NOMO-1 treated with DMSO at 0.1 percent for 48 hours (cell line): ENCODE measurements at regions not wholly inside any gene's neighbourhood (a gene's known extent, or its start where the extent isn't known, plus 50 kb on each side); places are given as distances from the start of the nearest gene placed in this dataset.

Source experiments
- DNase-seq: peaks from one replicate; lab custom pipeline; 2025; ENCODE audit not compliant: unreplicated experiment; lab: John Stamatoyannopoulos, UW

DNA sequence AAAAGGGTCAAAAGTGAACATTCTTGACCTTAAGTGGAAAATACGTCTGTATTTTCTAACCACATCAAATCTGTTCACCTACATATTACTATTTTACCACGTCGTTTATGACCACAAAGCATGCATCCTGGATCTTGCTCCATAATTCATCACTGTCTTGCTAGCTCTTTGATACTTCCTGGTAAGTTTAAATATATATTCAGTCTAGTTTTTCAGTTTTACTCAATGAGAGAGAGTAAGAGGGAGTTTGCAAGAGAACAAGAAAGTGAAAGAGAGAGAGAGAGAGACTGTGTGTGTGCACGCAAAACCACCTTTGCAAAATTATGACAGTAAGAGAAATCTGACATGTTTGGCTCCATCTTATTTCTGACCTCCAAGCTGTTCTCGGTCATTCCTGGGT is 173.7 kb upstream of the GALNTL6 start:
- no peak for DNase-seq

DNA sequence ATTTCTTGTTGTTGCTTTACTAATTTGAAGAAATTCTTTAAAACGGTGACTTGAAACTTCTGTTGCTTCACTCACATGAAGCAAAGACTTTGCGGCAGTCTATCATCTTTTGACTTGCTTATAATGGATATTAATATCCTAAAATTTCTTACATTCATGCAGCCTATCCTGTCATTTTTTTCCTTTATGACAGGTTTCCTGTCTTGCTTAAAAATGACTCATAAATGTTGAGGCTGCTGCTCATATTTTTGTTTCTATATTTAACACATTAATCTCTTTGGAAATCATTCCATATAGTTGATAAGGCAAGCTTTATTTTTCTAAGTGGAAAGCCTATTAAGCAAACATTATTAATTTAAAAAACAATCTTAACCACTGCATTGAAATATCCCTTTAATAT is 176.6 kb upstream of the GALNTL6 start:
- DNase-seq: no peak

DNA sequence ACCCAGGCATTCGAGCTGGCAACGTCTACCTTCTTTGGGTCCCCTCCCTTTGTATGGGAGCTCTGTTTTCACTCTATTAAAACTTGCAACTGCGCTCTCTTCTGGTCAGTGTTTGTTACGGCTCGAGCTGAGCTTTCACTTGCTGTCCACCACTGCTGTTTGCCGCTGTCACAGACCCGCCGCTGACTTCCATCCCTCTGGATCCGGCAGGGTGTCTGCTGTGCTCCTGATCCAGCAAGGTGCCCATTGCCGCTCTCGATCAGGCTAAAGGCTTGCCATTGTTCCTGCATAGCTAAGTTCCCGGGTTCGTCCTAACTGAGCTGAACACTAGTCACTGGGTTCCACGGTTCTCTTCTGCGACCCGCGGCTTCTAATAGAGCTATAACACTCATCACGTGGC is 183.5 kb upstream of the GALNTL6 start:
- no peak for DNase-seq

DNA sequence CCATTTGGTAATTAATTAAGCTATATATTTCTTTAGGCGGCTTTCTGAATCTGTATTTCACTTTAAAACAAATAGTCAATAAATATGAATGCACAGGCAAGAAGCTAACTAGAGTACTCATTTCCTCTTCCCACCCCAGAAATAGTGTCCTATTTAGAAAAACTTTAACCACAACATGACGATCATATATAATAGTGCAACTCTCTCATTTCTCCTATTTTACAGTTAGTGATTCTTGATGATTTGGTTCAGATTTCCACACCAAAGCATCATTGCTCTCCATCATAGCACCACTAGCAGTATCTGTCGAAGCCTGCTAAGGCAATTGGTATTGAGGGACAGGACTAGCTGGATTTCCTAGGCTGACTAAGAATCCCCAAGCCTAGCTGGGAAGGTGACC is 184.0 kb upstream of the GALNTL6 start:
- DNase-seq: peak; percentile 78

DNA sequence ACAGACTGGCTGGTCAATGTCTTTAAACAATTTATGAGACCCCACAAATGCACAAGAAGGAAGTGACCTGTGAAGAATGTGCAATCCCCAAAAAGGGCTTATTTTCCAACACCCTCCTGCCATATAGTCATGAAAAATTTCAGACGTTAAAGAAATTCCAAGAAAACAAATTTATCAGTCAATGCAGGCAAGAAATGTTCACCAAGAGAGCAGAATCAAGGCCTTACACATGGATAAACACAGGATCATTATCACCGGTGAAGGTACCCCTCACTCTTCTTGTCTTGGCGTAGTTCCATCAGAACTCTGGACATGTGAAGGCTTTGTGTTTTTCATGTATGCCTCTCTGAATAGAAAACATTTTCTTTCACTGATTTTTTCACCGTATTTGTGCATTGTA is 186.7 kb upstream of the GALNTL6 start:
- no peak for DNase-seq

DNA sequence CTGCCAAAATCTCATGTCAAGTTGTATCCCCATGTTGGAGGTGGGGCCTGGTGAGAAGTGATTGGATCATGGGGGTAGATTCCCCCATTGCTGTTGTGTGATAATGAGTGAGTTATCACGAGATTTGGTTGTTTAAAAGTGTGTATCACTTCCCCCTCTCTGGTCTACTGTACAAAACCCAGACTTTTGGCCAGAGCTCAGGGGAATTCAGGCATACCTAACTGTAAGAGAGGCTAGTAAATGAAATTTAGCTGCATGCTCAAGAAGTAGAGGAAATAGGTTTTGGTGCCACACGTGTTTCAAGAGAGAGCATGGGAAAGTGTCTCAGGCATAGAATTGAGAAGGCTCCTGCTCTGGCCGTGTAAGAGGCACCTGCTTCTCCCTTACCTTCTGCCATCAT is 190.5 kb upstream of the GALNTL6 start:
- DNase-seq: no peak

DNA sequence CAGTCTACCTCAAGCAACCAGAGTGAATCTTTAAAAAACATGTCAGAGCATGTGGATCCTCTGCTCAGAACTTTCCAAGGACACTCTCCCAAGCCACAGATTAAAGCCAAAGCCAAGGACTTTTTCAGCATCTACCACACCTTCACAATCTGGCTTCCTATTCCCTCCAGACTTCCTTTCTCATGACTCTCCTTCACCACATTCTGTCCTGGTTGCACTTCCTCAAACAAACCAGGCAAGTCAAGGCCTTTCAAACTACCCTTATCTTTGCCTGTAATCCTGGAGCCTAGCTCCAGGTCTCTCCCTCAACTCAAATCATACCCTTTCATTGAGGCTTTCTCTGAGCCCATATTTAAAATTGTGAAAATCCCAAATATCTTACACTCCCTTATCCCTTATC is 191.6 kb upstream of the GALNTL6 start:
- DNase-seq: peak; percentile 9

DNA sequence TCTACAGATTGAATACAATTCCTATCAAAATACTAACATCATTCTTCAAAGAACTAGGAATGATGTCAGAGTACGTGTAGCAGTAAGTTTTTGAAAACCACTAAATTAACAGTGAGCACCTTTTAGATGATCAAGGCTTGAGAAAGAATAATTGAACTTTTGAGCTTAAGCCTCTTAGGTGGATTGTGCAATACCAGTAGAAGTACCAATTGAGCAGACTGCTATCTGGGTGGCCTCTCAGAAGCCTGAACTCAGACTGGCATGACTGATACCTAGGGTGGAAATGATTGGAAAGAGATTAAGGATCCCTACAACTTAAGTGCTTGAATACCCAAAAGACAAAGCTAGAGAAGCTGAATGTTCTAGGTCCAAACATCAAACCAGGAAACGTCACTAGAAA is 200.3 kb upstream of the GALNTL6 start:
- DNase-seq: no peak

DNA sequence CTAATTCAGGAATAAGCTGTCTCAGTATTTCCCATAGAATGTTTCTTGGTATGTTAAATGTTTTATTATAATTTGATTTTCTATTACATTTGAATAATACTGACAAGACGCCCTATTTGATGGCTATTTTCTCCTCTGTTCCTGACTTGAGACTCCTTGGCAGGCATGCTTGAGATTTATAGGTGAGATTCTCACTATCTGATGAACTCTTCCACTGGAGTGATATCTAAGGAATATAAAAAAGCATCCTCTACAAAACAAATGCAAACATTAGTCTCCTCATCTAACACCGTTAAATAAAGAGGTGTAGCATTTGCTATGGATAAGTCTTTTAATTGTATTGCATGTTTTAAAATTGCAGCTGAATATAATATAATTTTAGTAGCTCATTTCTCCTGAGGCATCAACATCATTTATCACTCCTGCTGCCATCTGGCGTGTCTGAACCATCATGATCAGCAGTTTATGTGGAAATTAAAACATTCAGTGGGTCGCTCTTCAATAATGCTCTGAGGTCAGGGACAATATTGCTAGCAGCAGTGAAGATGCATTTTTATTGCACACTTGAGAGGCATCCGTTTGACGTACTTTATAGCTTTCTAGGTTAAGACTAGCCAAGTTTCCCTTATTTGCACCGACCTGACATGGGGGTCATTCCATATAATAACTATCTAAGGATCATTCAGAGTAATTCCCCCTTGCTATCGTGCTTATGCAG is 210.4 kb upstream of the GALNTL6 start:
- DNase-seq: no peak

DNA sequence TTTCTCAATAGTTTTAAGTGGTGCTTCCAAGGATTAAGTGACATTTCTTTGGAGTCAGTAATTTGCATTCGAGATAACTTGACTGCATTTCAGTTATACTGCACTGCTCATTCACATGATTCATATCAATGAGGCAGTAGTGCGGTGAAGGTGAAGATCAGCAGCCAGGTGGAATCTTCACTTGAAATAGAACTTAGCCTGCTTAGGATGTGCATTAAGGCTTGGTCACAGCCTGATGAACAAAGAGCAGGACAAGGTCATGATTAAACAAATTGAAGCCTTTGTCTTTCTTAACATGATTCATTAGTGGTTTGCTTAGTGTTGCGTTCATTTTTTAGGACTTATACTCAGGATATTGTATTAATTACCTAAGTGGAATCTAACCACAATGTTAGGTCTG is 212.1 kb upstream of the GALNTL6 start:
- no peak for DNase-seq

DNA sequence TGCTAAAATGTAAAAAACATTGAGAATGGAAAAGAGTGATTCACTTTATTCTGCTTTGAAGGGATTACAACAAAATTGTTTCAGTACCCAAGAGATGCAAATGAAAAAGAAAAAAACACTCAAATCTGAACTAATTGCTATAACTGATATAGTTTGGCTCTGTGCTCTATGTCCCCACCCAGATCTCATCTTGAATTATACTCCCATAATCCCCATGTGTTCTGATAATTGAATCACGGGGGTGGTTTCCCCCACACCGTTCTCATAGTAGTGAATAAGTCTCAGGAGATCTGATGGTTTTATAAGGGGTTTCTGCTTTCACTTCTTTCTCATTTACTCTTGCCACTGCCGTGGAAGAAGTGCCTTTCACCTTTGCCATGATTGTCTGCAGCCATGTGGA is 213.6 kb upstream of the GALNTL6 start:
- no peak for DNase-seq

DNA sequence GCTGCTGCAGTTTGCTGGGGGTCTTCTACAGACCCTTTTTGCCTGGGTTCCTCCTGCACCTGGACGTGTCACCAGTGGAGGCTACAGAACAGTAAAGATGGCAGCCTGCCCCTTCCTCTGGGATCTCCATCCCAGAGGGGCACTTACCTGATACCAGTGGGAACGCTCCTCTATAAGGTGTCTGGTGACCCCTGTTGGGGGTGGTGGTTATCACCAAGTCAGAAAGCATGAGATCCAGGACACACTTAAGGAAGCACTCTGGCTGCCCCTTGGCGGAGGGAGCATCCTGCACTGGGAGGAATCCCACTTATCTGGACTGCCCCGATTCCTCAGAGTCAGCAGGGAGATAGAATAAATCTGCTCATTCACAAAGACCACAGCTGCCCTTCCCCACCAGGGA is 218.9 kb upstream of the GALNTL6 start:
- DNase-seq: no peak

DNA sequence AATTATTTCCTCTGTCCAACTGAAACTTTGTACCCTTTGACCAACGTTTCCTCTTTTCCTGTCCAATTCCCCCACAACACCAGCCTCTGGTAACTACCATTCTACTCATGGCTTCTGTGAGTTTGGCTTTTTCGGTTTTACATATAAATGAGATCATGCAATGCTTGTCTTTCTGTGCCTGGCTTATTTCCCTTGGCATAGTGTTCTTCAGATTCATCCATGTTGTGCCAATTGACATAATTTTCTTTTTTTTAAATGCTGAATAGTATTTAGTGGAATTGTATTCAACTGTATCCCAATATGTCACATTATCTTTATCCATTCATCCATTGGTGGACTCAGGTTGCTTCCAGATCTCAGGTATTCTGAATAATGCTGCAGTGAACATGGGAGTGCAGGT is 222.5 kb upstream of the GALNTL6 start:
- no peak for DNase-seq

DNA sequence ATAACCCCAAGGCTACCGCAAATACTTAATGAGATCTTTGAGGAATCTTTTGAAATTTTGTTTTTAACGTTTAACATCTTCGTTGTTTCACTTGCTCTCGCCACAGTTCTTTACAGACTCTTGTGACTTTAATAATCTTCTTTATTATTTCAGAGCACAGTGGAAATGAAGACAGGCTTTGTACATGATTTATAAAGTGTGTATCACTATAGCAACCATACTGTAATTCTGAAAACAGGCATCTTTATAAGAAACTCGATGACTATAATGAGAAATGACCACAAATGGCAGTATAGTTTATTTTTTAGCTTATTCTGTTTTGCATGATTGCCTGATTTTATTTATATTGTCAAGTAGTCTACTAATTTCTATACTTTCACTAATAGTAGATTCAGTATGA is 224.4 kb upstream of the GALNTL6 start:
- no peak for DNase-seq

DNA sequence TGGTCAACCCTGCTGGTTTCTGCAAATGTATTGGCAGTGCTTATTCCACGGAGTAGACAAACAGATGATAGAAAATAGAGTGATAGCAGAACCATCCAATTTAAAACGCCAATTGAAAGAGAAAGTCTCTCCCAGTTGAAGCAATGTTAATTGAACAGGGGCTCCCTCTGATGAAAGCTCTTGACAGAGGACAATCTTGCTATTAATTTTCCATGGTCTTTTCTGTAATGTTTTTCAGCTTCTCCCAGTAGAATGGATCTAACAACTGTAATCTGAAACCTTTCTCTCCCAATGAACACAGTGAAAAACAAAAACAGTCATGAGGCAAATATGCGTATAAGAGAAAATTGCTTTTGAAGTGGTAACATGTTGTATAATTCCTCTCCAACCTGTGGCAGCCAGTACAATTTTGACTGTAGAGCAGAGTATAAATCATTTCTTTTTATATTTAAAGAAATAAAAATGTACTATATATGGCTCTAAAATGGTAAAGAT is 225.1 kb upstream of the GALNTL6 start:
- DNase-seq: no peak

DNA sequence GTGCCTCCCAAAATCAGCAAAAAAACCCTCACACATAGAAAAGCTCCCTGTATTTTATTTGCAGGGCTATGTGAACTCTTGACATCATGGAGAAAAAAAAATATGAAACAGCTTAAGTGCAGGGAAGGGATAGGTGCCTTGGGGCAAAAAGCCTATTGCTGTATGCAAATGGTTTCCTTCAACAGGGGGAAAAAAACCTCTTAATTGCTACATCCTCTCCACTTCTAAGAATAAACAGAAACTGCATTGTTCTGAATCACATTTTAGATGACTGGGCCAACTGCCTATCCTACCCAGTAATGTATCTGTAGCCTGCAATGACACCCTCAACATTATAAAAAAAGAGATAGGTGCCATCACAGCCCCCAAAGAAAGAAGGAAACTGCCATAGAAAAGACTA is 229.4 kb upstream of the GALNTL6 start:
- no peak for DNase-seq

DNA sequence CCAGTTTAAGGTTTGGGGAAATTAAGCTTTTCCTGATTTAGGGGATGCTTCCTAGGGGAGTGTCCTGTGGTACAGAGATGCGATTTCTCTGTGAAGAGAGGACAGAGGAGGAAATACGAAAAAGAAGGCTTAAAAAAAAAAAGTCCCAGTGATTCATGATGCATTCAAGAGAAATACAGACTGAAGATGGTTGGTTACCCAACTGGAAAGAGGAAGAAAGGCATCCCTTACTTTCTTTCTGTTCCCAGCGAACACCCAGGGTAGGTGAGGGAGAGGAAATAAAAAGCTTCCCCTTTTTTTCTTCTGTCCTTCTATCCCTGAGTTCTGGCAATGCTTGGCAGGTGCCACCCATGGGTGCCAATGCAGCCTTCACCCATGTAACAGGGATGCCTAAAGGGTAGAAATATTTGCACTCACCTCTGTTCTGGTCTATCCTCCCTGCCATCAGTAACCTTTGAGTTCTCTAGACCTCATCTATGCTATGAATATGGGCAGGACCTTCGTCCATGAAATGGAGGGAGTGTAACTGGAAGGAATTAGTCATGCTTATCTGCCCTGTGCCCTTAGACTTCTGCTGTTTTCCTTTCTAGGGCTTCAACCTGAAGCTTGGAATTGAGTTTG is 230.1 kb upstream of the GALNTL6 start:
- peak; percentile 36 for DNase-seq

DNA sequence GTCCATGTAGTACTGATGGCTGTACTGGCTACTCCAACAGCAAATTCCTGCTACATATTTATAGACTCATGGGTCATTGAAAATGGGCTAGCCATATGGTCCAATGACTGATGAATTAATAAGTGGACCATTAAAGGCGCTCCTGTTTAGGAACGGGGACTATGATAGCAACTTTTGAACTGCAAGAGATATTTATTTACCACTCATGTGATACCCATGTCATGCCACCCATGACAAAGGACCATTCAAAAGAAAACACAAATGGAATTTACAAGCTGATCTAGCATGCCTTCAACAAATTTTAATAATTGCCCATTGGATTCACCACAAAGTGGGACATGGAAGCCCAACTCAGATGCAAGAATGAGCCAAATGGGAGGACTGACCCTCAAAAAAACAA is 240.0 kb upstream of the GALNTL6 start:
- DNase-seq: no peak

DNA sequence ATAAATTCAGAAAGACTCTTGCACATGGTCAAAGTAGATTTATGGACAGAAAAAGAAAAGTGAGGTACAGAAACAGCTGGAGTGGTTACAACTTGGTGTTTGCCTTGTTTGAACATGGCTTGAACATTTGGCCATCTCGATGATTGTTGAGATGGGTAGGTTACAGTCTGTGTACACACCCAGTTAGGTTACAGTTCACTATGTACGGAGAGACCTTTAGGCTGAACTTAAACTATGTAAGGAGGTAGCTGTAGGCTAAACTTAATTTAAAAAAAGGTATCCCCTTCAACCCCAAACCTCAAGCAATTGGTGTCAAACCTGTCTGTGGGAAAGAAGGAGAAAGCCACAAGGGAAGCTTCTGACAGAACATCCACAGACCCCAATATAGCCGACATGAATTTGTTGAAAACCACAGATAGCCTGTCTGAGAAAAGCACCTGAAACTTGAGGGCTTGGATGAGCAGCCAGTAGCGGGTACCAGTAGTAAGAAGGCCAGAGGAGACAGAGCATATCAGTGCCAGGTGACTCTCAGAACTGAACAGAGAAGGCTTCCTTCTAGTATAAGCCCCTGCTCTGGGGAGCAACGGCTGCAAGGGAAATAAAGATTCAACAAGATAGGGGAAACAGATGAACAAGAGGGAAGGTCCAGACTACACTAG is 247.9 kb upstream of the GALNTL6 start:
- no peak for DNase-seq

DNA sequence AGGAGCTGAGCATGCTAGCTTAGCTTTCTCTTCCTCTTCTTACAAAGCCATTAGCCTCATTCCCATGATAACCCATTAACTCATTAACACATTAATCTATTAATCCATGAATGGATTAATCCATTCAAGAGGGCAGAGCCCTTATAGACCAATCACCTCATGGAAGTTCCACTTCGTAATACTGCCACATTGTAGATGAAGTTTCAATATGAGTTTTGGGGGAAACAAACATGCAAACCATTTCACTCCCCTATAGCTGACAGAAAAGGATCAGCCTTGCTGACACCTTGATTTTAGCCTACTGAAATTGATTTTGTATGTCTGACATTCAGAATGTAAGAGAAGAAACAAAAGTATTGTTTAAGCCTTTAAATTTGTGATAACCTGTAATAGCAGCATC is 251.8 kb upstream of the GALNTL6 start:
- DNase-seq: no peak

DNA sequence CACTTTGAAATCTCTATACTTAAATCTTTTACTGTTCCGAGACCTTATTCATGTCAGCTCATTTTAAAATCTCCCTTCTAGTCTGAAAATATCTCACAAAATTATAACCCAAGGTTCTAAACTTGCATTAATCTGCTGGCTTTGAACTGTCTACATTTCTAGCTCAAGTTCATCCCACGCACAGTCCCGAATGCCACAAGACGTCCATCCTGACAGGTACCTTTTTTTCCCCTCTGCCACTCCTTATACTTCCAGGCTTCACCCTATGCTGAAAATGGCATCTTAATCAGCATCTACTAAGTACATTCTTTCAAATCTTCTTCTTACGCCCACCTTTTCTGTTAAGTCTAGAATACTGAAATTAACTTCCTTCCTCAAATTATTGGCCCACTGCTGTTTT is 259.2 kb upstream of the GALNTL6 start:
- no peak for DNase-seq

DNA sequence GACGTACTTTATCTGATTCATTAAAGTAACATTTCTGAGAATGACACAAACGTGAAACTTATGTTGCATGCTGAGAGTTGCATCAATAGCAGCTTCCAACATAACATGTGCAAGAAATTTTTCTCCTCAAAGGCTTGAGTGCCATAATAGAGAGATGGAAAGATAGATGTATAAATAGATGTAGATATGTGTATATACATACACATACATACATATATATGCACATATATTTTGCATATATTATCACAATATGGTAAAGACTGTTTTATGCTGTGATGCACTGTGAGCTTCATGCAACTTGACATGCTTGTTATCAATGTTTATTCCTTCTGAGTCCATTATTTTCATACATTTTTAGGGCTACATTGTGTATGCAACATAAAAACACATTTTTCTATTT is 270.6 kb upstream of the GALNTL6 start:
- no peak for DNase-seq
